GM12872 (cell line): ENCODE measurements at regions not wholly inside any gene's neighbourhood (a gene's known extent, or its start where the extent isn't known, plus 50 kb on each side); places are given as distances from the start of the nearest gene placed in this dataset.

ENCODE experiments used
- TF ChIP-seq, protein P1 (sequence below): IDR thresholded peaks from 3 replicates; pipeline ENCODE4 v1.5.1; 2011; ENCODE audit warnings: low read depth, mild to moderate bottlenecking, low read length, moderate library complexity; ENCODE audit not compliant: insufficient read depth

DNA sequence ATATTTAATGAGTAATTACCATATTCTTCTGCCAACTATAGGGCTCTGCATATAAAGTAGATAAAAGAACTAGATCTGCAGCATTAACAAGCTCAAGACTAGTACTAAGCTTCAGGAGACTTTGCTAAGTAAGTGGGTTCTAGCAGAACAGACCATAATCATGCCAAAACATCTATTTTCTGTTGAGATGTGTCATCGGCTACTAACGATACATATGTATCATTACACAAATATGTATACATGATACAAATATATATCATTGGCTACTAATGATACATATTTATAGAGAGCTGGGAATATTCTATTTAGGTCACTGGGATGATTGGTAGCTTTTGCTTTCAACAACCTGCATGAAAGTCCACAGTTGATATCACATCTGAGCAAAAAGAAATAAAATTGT, 185.8 kb upstream of the DCBLD2 start:
- TF ChIP-seq, protein P1, sequence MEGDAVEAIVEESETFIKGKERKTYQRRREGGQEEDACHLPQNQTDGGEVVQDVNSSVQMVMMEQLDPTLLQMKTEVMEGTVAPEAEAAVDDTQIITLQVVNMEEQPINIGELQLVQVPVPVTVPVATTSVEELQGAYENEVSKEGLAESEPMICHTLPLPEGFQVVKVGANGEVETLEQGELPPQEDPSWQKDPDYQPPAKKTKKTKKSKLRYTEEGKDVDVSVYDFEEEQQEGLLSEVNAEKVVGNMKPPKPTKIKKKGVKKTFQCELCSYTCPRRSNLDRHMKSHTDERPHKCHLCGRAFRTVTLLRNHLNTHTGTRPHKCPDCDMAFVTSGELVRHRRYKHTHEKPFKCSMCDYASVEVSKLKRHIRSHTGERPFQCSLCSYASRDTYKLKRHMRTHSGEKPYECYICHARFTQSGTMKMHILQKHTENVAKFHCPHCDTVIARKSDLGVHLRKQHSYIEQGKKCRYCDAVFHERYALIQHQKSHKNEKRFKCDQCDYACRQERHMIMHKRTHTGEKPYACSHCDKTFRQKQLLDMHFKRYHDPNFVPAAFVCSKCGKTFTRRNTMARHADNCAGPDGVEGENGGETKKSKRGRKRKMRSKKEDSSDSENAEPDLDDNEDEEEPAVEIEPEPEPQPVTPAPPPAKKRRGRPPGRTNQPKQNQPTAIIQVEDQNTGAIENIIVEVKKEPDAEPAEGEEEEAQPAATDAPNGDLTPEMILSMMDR, result no peak

DNA sequence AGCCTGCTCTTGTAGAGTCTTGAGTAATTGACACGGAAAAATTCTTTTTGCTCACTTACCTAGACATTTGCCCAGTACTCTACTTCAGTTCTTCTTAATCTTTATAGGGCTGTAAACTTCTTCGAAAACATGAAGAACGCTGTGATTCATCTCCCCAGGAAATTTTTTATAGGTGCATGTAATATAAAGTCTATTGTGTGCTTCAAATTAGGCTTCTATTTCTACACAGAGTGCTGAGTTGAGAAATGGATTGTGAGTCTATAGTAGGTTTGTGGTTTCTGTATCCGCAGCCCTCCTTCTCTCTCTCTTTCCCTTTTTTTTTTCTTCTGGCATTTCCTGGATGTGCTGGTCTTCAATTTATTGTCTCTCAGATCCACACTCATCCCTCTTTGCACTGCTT, 183.3 kb upstream of the DCBLD2 start:
- TF ChIP-seq, protein P1, result no peak

DNA sequence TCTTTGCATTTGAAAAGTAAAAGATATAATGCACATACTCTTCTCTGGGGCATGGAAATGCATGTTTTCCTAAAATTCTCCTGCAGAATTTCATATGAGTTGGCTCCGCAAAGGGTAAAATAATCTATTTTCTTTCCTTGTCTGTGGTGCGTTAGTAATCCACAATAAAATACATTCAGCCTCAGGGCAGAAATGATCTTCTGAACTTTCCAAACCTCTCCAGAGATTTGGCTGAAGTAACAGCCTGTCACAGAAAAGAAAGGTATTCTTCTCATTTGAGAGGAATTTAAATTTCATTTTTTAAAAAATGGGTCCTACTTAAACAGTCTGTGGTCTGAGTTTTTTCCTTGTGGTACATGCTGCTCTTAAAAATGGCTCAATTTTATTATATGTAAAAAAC, 182.7 kb upstream of the DCBLD2 start:
- TF ChIP-seq, protein P1, result no peak

DNA sequence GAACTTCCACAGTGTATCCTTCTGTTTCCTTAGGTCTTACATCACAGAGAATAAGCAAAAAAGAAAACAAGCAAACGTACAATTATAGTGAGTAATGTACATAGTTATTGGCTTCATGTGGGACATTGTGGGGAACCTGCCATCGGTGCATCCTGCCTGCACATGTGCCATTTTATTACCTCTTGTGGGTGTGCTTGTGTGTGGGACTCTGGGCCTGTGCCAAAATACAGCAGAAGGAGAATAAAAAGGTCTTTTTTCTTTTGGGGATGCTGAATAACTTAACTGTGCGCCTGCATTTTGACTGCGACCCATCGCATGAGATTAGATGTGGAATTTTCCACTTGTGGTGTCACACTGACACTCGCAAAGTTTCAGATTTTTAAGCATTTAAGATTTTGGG, 169.6 kb upstream of the DCBLD2 start:
- TF ChIP-seq, protein P1, result no peak

DNA sequence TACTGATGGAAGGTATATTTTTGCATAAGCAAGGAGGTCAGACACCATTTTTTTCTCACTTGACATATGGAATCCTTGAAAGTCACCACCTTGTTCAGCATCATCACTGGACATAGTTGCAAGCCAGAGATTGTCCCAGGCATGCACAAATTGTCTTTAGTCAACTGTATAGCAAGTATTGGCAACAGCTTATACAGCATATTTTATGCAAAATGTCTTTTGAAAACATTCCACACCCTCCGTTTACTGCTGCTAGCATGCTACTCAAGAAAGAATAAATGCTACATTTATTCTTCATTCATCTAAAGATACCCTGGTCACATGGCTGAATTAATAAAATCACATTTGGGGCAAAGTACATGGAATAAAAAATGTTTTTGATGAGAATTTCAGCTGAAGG, 168.5 kb upstream of the DCBLD2 start:
- TF ChIP-seq, protein P1, result no peak

DNA sequence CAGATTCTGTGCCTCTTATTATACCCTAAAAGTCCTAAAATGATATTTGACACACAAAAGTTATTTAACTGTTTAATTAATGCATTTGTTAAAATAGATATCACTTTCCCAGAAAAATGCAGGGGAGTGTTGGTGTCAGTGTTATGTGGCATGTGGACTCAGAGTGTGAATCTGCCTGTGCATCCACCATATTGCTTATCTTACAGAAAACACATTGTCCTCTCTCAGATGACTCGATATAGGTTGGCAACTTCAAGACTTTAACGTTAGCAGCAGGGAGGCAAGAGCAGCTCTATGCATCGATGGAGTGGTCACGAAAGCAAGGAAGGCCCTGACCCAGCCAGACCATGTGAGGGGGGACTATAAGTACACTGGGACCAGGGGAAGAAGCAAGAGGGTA, 165.4 kb upstream of the DCBLD2 start:
- TF ChIP-seq, protein P1, result no peak

DNA sequence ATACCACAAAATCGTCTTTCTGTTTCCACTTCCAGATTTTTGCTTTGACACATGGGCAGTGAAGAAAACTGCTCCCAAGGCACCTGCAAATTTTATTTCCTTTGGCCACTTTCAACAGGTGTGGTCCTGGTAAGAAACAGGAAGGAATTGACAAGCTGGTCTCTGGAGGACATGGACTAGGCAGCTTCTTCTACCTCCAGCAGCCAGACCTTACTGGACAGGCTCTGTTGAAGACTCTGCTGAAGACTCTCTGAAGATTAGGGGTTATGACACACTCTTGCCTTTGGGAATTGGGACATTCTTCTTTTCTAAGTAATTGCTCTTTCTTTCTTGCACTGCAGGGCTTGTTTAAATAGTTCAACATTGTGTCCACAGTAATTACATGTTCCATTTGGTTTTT, 147.7 kb upstream of the DCBLD2 start:
- TF ChIP-seq, protein P1, result no peak

DNA sequence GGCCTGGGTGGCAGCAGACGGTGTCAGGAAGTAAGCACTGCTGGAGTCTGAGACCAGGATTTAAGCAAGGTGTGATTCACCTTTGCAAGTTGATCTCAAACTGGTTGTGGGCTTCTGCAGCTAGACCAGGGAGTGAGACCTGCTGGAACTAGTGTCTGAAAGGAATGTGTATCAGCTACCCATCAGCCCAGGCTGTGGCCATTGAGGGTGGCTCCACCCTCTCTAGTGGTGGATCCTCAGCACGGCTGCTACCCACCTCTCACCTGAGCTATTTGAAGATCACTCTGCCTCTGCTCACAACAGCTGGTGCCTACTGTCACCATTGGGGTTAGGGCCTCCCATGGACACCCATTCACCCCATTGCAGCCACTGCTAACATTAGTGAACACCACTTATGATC, 140.3 kb upstream of the DCBLD2 start:
- TF ChIP-seq, protein P1, result no peak
